ENCODE measurements at regions not wholly inside any gene's neighbourhood (a gene's known extent, or its start where the extent isn't known, plus 50 kb on each side); places are given as distances from the start of the nearest gene placed in this dataset.

GRCh38 chr7:96481796-96482195 lies 159.9 kb upstream of the SLC25A13 start:
- Mint-ChIP-seq H3K36me3 (no peaks in the 10 kb centered on the region), H3K9me3 (no peaks in the 10 kb centered on the region), H3K27ac (no peak overlapping the region), H3K27me3 (ENCODE audit: low read depth) (no peaks in the 10 kb centered on the region), H3K4me3 (no peak overlapping the region), H3K4me1 (no peaks in the 10 kb centered on the region)
- ChIA-PET CTCF (no interaction called here), POLR2A (no interaction called here)
- DNase-seq (ENCODE audit: low spot score) (no peak), ATAC-seq (no peak)
- TF ChIP-seq CBFB (CRISPR knock-in tag; IDR thresholded peaks at IDR 0.05; ENCODE audit: low read depth) = no peak
- no peak for TF ChIP-seq ATF6 (CRISPR knock-in tag; IDR thresholded peaks at IDR 0.05)
- no peak for TF ChIP-seq MYBL2 (CRISPR knock-in tag; IDR thresholded peaks at IDR 0.05)
- no peak for TF ChIP-seq IRF1 (CRISPR knock-in tag; IDR thresholded peaks at IDR 0.05)
- TF ChIP-seq E2F4 (CRISPR knock-in tag; IDR thresholded peaks at IDR 0.05; ENCODE audit: borderline replicate concordance, low read depth) = no peak
- TF ChIP-seq TCF7 (CRISPR knock-in tag; IDR thresholded peaks at IDR 0.05; ENCODE audit: low read depth) = no peak
- TF ChIP-seq SP1 (CRISPR knock-in tag; conservative IDR thresholded peaks at IDR 0.05) = no peak
- no peak for TF ChIP-seq ZNF219 (CRISPR knock-in tag; IDR thresholded peaks at IDR 0.05; ENCODE audit: borderline replicate concordance)
- TF ChIP-seq ESRRA (CRISPR knock-in tag; IDR thresholded peaks at IDR 0.05; ENCODE audit: borderline replicate concordance) = no peak
- no peak for TF ChIP-seq STAT6 (CRISPR knock-in tag; conservative IDR thresholded peaks at IDR 0.05; ENCODE audit: low read depth)
- no peak for TF ChIP-seq NR3C1 (CRISPR knock-in tag; conservative IDR thresholded peaks at IDR 0.05; ENCODE audit: low read depth)
- TF ChIP-seq ZNF396 (CRISPR knock-in tag; IDR thresholded peaks at IDR 0.05; ENCODE audit: borderline replicate concordance) = no peak
- TF ChIP-seq FOXP4 (CRISPR knock-in tag; IDR thresholded peaks at IDR 0.05) = no peak
- no peak for TF ChIP-seq NFE2L1 (CRISPR knock-in tag; IDR thresholded peaks at IDR 0.05)

GRCh38 chr7:96479015-96479645 lies 157.2 kb upstream of the SLC25A13 start:
- ChIA-PET POLR2A (no interaction called here), CTCF (no interaction called here)
- Mint-ChIP-seq H3K27me3 (ENCODE audit: low read depth) (no peaks in the 10 kb centered on the region; the same call in 1 of the 2 replicates), H3K4me1 (no peaks in the 10 kb centered on the region), H3K36me3 (no peaks in the 10 kb centered on the region), H3K9me3 (no peaks in the 10 kb centered on the region), H3K27ac (no peak overlapping the region), H3K4me3 (no peak overlapping the region)
- ATAC-seq (no peak), DNase-seq (ENCODE audit: low spot score) (no peak)
- TF ChIP-seq ZSCAN18 (CRISPR knock-in tag; IDR thresholded peaks at IDR 0.05) = no peak
- TF ChIP-seq HMGXB4 (CRISPR knock-in tag; IDR thresholded peaks at IDR 0.05) = no peak
- TF ChIP-seq CREM (CRISPR knock-in tag; IDR thresholded peaks at IDR 0.05) = no peak
- no peak for TF ChIP-seq KAT7 (CRISPR knock-in tag; IDR thresholded peaks at IDR 0.05; ENCODE audit: borderline replicate concordance)
- TF ChIP-seq ZNF671 (CRISPR knock-in tag; IDR thresholded peaks at IDR 0.05) = no peak
- TF ChIP-seq E2F1 (CRISPR knock-in tag; IDR thresholded peaks at IDR 0.05) = no peak
